GM20000 (cell line): ENCODE measurements at regions not wholly inside any gene's neighbourhood (a gene's known extent, or its start where the extent isn't known, plus 50 kb on each side); places are given as distances from the start of the nearest gene placed in this dataset.

ENCODE experiments used
- DNase-seq: peaks from one replicate; pipeline ENCODE4 v3.0.0; 2012; ENCODE audit warnings: low spot score
- TF ChIP-seq, protein P1 (sequence below): IDR thresholded peaks from 2 replicates; pipeline ENCODE4 v1.5.1; 2012; ENCODE audit warnings: mild to moderate bottlenecking, control low read depth; ENCODE audit errors: extremely low read depth, missing control alignments

DNA sequence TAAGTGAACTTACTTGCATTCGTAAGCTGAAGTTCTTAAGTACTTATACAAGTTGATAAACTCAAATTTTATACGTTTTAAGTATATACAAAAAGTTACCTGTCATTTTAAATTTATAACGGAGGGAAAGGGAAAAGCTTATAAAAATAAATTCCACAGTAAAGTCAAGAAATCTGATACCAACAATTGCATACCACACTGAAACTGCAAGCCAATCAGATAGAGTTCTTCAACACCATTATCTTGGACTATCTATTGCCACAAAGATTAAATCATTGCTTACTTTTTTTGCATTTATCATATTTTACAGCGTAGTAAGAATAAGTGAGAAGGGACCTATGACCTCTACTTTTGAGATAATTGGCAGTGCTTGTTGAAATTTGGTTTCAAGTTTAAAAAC, 386.7 kb downstream of the TFAP2A start:
- no peak for DNase-seq
- TF ChIP-seq, protein P1, sequence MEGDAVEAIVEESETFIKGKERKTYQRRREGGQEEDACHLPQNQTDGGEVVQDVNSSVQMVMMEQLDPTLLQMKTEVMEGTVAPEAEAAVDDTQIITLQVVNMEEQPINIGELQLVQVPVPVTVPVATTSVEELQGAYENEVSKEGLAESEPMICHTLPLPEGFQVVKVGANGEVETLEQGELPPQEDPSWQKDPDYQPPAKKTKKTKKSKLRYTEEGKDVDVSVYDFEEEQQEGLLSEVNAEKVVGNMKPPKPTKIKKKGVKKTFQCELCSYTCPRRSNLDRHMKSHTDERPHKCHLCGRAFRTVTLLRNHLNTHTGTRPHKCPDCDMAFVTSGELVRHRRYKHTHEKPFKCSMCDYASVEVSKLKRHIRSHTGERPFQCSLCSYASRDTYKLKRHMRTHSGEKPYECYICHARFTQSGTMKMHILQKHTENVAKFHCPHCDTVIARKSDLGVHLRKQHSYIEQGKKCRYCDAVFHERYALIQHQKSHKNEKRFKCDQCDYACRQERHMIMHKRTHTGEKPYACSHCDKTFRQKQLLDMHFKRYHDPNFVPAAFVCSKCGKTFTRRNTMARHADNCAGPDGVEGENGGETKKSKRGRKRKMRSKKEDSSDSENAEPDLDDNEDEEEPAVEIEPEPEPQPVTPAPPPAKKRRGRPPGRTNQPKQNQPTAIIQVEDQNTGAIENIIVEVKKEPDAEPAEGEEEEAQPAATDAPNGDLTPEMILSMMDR, result no peak

- TF ChIP-seq, protein P1, result no peak
- DNase-seq, result no peak
These were observed 395.0 kb downstream of the TFAP2A start for GRCh38 chr6:10019851-10020250.

GRCh38 chr6:10014557-10014956, 400.3 kb downstream of the TFAP2A start:
- TF ChIP-seq, protein P1, result no peak
- DNase-seq, result no peak

DNA sequence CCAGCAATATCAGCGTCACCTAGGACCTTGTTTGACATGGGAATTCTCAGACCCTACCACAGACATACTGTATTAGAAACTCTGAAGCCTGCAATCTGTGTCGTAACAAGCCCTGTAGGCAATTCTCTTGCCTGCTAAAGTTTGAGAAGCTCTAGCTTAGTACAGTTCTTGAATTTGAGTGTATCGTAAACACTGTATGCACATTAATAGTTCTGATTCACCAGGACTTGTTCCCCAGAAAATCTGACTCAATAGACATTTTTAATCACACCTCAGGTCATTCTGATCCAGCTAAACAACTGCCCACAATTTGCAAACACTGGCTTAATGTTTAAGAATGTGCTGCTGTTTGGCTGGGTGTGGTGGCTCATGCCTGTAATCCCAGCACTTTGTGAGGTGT, 414.3 kb downstream of the TFAP2A start:
- TF ChIP-seq, protein P1, result no peak
- DNase-seq, result no peak

- TF ChIP-seq, protein P1, result no peak
- DNase-seq, result no peak
These were observed 415.1 kb downstream of the TFAP2A start for GRCh38 chr6:9999796-10000195.

GRCh38 chr6:9986273-9986672, 428.6 kb downstream of the TFAP2A start:
- no peak for DNase-seq
- TF ChIP-seq, protein P1, result no peak

DNA sequence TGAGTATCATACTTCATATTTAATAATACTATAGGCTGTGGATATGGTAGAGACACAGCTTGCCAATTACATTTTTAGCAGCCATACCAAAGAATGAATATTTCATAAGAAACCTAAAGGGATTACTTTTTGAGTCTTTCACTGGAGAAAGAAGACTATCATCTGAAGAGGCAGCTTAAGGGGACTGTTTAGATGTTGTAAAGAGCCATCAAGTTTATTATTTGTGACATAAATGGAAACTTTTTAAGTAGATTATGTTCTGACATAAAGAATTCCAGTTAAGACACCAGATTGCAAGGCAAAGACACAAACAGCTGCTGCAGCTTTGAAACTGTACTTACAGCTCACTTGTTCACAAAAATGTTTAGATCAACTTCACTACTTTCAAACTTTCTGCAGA, 429.4 kb downstream of the TFAP2A start:
- DNase-seq, result no peak
- TF ChIP-seq, protein P1, result no peak
